Thyroid gland (tissue), 4 donors: ENCODE measurements at regions not wholly inside any gene's neighbourhood (a gene's known extent, or its start where the extent isn't known, plus 50 kb on each side); places are given as distances from the start of the nearest gene placed in this dataset.

Source experiments
- CTCF ChIP-seq, 6 experiments: fragments of 200-600 bp in 3 of 6; fragments of 450-650 bp in 3 of 6; sonication (generic) in 3 of 6; IDR thresholded peaks; one replicate each; pipeline ENCODE4 v1.5.1; 2016 to 2019; ENCODE audit warnings: antibody characterized with exemption in 6 of 6, mild to moderate bottlenecking in 2 of 6, inconsistent platforms in 1 of 6, moderate library complexity in 1 of 6
- POLR2A ChIP-seq, 2 donors: fragments of 450-650 bp; IDR thresholded peaks; one replicate each; pipeline ENCODE4 v1.6.1; 2017; ENCODE audit warnings: antibody characterized with exemption in 2 of 2, mild to moderate bottlenecking in 2 of 2, moderate library complexity in 1 of 2

- TF ChIP-seq CTCF (IDR thresholded peaks at IDR 0.05) (no peak), POLR2A (IDR thresholded peaks at IDR 0.05) (no peak)
Measured at GRCh38 chr10:111357859-111358258, 281.0 kb downstream of the ADRA2A start.
